Fibroblast of upper back skin (primary cell): ENCODE measurements at regions not wholly inside any gene's neighbourhood (a gene's known extent, or its start where the extent isn't known, plus 50 kb on each side); places are given as distances from the start of the nearest gene placed in this dataset.
"Not testable (repeated sequence)": the region's sequence is repeated elsewhere in the genome, so short reads cannot be mapped to it uniquely, and the experiment has no call there.

ENCODE experiments used
- DNase-seq: peaks from one replicate; pipeline ENCODE4 v3.0.0-alpha.2; 2013

DNA sequence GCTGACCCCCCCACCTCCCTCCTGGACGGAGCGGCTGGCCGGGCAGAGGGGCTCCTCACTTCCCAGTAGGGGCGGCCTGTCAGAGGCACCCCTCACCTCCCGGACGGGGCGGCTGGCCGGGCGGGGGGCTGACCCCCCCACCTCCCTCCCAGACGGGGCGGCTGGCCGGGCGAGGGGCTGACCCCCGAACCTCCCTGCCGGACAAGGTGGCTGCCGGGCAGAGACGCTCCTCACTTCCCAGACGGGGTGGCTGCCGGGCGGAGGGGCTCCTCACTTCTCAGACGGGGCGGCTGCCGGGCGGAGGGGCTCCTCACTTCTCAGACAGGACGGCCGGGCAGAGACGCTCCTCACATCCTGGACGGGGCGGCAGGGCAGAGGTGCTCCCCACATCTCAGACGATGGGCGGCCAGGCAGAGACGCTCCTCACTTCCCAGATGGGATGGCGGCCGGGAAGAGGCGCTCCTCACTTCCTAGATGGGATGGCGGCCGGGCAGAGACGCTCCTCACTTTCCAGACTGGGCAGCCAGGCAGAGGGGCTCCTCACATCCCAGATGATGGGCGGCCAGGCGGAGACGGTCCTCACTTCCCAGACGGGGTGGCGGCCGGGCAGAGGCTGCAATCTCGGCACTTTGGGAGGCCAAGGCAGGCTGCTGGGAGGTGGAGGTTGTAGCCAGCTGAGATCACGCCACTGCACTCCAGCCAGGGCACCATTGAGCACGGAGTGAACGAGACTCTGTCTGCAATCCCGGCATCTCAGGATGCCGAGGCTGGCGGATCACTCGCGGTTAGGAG is 66.2 kb upstream of the PAPPA2 start:
- not testable (repeated sequence) for DNase-seq

DNA sequence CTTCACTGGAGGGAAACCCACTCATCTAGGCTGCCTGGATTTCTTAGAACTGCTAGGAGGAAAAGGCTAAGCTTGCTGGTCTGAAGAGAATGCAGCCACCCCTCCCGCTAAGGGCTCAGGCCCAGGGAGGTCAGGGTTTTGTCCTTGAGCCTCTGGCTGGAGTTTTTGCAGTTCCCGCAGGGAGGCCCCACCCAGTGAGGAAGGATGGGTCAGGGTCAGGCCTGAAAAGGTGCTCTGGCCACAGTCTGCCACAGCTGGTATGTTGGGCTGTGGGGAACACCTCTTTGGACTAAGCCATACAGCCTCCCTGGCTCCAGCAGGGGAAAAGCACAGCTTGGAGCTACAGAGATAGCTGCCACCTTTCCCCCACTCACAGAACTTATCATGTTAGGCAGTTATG is 71.4 kb upstream of the PAPPA2 start:
- no peak for DNase-seq

DNA sequence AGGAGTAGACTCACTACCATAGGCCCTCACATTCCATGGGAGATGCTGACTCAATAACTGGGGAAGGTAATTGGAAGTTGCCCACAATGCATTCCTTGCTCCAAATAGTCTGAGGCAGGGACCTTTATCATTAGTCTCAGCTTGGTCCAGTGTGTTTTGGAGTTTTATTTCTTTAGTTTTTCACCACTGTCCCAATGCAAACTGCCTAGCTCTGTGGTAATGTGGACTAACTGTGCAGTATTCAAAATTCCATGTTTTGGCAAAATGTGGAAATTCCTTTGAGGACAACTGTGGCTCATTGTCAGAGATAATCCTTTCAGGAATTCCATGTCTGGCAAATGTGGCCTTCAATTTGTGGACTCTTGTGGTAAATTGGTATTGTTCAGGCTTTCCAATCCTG is 78.1 kb upstream of the PAPPA2 start:
- no peak for DNase-seq

DNA sequence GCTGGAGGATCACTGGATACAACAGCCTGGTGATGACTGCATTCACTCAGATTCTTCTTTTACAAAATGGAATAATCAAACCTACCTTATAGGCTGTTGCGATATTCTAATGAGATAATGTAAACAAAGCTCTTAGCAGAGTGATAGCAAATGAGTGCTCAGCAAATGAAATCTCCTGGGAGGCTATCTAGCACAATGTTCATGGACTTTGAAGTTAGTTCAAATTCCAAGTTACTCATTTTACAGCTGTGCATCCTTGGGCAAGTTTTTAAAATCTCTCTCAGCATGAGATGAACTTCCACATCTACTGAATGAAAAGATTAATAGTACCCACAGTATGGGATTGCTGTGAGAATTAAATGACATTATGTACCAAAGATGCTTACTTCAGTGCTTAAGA is 80.8 kb upstream of the PAPPA2 start:
- DNase-seq, result no peak

DNA sequence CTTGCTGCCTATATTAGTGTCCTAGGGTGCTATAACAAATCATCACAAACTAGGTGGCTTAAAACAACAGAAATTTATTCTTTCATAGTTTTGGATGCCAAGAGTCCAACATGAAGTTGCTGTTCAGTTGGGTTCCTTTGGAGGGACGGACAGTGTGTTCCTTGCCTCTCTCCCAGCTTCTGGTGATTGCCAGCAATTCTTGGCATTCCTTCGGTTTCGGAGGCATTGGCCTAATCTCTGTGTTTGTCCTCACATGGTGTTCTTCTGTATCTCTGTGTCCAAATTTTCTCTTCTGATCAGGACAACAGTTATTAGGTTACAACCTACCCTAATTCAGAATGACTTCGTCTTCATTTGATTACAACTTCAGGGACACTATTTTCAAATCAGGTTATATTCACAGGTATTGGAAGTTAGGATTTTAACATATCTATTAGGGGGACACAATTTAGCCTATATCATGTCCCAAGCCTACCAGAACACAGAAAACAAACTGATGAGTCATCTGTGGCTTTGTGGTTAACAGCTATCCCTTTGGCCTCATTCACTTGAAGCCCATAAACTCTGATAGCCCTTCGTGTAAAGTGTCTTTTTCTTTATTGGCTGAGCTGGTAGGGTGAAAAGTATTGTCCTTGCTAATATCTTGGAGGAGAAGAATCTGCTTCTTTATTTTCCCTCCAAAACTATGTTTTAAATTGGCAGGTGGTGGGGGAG is 83.2 kb upstream of the PAPPA2 start:
- DNase-seq, result peak; percentile 6

DNA sequence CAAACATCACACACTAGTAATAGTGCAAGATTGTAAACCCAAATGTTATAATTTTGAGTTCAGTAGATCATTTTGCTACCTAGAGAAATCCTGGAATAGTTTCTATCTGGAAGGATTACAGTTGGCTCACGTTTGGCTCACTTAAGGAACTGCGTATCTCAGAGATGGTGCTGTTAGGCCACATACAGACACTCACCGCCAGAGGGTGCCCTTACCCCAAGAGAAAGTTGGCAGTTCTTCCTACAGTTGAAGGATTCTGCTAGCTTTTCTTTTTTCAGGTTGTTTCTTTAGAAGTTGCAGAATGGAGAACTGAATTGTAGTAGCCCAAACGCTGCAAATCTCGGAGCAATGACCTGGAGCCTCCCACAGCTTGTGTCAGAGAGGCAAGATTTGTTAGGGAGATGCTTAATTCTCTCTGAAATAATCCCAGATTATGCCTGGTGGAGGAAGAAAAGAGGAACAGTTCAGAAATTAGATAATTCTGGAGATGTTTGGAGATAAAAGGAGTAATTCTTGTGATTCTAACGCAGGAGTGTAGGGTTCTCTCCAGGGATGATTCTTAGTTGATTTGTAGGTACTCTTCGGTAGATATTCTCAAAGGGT is 87.9 kb upstream of the PAPPA2 start:
- DNase-seq, result peak; percentile 67

DNA sequence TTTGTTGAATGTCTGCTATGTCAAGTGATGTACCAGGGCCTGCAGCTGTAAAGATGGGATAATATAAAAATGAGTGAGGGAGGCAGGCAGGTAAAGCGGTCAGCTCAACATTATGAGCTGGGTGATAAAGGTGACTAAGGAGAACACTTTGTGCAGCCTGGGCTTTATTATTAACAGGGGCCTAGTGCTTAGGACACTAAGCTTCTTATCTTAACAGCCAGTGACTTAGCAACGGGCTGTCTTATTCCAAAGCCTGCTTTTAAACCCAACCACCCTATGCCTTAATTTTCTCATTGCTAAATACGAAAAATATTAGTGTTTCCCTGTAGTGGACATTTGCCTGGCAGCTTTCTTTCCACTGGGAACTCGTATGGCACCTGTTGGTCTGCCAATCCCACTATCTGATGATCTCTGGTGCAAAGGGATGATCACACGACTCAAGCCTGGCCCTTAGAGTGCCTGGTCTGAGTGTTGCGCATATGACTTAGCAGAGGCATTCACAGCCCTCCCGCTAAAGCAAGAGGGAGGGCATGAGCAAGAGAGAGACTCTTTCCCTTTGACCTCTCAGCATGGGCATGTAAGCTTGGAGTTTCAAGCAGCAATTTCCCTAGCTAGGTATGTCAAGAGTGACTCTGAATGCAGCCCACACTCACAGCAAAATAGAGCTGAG is 98.6 kb upstream of the PAPPA2 start:
- DNase-seq, result no peak

DNA sequence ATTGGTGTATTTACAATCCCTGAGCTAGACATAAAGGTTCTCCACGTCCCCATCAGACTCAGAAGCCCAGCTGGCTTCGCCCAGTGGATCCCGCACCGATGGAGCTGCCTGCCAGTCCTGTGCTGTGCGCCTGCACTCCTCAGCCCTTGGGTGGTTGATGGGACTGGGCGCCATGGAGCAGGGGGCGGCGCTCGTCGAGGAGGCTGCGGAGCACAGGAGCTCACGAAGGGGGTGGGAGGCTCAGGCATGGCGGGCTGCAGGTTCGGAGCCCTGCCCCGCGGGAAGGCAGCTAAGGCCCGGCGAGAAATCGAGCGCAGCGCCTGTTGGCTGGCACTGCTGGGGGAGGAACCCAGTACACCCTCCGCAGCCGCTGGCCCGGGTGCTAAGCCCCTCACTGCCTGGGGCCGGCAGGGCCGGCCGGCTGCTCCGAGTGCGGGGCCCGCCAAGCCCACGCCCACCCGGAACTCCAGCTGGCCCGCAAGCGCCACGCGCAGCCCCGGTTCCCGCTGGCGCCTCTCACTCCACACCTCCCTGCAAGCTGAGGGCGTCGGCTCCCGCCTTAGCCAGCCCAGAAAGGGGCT is 113.8 kb upstream of the PAPPA2 start:
- not testable (repeated sequence) for DNase-seq

DNA sequence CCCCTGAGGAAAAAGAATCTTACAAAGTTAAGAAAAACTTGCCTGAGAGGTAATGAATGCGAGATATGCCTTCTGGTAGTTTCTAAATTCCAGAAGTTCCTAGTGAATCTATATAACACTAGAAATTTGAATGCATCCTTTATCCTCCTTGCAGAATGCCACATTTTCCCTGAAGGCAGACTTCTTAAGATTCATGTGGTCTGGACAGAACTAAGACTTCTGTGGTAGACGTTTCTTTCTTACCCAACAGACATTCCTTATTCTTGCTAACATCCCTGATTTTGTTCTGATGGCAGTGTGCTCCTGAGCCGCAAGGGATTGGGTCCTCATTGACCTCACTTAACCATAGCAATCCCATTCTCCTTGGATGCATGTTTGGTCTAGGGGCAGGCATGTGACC is 121.3 kb upstream of the PAPPA2 start:
- no peak for DNase-seq

DNA sequence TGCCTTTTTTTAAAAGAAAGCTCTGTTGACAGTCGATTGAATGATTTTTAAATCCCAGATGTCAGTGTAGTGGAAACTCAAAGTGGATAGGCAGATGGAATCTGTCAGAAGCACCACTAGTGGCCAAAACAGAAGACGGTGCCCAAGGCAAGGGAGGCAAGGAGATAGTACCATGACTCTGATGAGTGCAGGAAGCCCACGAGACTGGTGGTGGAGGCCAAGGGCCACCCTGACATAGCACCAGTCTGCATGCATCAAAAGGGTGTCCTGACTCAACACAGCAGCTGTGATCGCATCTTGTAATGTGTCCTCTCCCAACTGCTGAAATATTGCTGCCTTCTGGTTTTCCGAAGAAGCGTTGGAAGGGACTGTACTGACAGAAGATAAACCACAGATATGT is 124.1 kb upstream of the PAPPA2 start:
- DNase-seq, result no peak

DNA sequence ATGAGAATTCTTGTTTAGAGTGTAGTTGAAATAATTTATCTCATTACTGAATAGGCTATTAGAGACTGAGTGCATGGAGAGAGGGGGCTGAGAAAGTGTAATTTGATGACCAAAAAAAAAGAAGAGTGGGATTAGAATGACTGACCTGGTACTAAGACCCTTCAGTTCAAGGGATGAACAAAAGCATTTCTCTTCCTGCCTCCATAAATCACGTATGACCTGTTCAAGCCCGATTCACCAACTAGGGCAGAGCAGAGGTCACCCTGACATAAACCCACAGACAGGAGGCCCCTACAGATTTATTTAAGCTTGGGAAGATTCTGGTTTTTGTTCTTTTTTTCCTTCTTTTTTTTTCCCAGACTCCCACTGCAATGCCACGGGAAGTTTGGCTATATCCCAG is 123.7 kb upstream of the COP1 start:
- no peak for DNase-seq

DNA sequence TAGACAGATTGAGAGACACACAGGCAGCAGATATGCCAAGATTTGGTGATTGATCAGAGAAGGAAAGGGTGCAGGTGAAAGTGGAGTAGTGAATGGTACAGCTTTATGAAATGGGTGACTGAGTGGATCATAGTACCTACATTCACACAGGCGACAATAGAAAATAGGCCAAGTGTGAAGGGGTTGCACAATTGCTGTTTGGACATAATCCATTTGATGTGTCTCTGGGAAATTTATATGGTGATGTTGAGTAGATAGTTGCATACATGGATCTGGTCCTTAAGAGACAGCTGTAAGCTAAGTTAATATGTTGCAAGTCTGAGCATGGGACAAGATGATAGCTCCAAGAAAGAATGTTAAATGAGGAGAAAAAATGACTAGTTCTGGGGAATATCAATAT is 118.6 kb upstream of the COP1 start:
- no peak for DNase-seq

DNA sequence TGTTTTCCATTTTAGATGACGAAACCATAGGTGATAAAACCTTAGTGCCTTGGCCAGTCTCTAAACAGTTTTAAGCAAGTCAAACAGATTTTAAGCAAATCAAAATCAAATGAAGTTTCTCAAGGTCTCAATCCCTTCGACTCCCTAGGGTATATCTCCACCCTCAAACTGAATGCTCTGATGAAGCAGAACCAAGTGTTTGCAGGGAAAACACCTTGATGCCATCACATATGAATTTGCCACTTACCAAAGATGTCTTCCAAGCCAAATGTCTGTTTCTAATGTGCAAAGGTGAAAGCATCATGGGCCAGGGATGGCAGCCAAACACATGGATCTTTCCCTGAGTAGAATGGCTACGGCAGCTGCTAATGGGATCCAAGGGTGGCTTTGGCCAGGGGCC is 116.4 kb upstream of the COP1 start:
- DNase-seq, result no peak

DNA sequence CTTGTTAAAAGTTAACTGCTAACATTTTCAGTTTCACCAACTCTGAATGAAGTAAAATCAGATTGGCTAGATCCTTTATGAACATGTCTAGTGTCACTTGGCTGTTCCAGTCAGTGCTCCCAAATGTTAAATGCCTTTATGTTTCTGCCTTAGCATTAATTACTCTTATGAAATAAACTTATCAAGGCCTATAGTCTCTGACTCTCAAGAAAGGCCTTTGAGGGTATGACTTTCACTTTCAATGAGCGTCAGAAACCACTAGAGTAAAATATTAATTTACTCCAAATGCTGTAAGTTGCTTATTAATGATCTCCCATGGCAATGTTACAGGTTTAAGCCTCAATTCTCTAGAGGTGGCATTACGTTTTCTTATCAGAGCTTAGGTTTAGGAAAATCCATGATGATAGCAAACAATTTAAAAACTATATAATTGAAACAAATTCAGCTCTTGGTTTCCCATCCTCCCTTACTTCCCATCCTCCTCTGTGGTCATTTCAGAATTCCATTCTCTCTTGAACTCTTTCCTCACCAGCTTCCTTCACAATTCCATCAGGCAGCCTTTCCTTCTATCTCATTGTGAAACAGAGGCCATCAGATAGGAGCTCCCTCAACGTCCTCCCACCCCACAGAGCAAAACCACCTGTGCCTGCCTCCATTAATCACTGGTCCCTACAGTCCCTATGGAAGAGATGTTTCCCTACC is 108.6 kb upstream of the COP1 start:
- no peak for DNase-seq

DNA sequence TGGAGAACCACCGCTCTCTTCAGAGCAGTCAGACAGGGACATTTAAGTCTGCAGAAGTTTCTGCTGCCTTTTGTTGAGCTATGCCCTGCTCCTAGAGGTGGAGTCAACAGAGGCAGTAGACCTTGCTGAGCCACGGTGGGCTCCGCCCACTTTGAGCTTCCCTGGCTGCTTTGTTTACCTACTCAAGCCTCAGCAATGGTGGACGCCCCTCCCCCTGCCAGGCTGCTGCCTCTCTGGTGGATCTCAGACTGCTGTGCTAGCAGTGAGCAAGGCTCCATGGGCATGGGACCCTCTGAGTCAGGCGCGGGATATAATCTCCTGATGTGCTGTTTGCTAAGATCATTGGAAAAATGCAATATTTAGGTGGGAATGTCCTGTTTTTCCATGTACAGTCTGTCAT is 89.5 kb upstream of the COP1 start:
- not testable (repeated sequence) for DNase-seq

DNA sequence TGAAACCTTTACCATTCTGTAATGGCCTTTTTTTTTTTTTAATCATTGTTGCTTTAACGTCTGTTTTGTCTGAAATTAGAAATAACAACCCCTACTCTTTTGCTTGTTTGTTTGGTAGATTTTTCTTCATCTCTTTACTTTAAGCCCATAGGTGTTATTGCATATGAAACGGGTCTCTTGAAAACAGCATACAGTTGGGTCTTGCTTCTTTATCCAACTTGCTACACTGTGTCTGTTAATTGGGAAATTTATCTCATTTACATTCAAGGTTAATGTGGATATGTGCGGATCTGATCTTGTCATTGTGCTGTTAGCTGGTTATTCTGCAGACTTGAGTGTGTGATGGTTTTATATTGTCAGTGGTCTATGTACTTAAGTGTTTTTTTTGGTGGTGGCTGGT is 78.9 kb upstream of the COP1 start:
- DNase-seq, result no peak

DNA sequence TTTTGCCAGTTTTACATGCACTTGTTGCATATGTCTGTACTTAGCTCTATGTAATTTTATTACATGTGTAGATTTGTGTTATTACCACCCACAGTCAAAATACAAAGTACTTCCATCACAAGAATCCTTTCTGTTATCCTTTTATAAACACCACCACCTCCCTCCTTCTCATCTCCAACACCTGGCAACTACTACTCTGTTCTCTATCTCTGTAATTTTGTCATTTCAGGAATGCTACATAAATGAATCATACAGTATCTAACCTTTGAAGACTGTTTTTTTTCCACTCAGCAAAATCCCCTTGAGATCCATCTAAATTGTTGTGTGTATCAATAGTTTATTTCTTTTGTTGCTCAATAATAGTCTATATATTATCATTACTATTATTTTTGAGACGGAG is 64.5 kb upstream of the COP1 start:
- DNase-seq, result no peak
